ENCODE measurements at regions not wholly inside any gene's neighbourhood (a gene's known extent, or its start where the extent isn't known, plus 50 kb on each side); places are given as distances from the start of the nearest gene placed in this dataset.

DNA sequence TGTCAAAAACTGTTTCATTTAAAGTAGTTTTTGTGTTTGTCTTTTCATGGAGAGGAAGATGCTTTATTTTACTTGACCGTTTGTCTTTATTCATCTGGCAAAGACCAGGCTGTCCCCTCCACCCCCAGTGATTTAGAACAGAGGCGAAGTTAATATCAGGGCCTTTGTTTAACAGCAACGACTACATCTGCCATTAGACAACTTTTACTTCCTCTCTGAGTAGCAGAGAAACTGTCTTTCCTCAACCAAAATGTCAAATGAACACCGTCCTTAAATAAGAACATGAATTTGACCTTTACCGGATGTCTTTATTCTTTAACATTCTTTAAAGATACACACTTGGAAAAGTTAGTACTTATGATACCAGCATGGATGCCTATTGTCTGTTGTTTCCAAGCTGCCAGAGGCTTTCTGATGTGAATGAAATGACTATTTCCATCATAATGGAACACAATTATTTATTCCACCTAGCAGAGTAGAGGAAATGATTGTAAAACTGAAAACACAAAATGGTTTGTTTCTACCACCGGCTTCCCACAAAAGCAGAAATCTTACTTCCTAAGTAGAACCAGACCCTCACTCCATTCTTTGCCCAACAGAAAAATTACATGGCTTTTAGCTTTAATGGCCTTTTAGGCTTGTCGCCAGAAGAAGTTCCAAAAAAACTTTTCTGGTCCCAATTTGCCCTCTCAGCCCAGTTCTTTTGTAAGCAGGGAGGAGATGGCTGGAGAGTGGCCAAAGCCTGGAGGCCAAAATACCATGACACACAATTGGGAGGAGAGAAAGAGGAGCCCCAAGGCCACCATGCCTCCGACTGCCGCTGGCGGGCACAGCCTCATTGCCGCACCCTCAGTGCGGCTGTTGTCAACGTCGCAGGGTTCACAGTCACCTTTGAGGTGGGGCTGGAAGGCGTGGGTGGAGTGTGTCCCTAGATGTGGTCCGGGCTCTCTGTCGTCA, 168.5 kb downstream of the TEX36 start:
- Histone ChIP-seq H3K4me3 (no peak overlapping the region), H3K27ac (no peak overlapping the region), H3K9me3 (no peaks in the 10 kb centered on the region), H3K4me1 (no peaks in the 10 kb centered on the region), H3K36me3 (replicated peaks in 1 of 2; ENCODE audit: insufficient read depth in 1 of 2, low read depth in 2 of 2) (no peaks in the 10 kb centered on the region), H3K27me3 (no peaks in the 10 kb centered on the region)
- WGBS, 2 donors = 79 to 82% methylated on average over 16 to 17 of the region's 17 CpGs
- DNase-seq (no peak), ATAC-seq (no peak)
- intact Hi-C loops (cut with DNase I) = no loop called here
- no peak for TF ChIP-seq POLR2A (IDR thresholded peaks at IDR 0.05)
- TF ChIP-seq, protein P1, sequence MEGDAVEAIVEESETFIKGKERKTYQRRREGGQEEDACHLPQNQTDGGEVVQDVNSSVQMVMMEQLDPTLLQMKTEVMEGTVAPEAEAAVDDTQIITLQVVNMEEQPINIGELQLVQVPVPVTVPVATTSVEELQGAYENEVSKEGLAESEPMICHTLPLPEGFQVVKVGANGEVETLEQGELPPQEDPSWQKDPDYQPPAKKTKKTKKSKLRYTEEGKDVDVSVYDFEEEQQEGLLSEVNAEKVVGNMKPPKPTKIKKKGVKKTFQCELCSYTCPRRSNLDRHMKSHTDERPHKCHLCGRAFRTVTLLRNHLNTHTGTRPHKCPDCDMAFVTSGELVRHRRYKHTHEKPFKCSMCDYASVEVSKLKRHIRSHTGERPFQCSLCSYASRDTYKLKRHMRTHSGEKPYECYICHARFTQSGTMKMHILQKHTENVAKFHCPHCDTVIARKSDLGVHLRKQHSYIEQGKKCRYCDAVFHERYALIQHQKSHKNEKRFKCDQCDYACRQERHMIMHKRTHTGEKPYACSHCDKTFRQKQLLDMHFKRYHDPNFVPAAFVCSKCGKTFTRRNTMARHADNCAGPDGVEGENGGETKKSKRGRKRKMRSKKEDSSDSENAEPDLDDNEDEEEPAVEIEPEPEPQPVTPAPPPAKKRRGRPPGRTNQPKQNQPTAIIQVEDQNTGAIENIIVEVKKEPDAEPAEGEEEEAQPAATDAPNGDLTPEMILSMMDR (IDR thresholded peaks at IDR 0.05) = no peak

DNA sequence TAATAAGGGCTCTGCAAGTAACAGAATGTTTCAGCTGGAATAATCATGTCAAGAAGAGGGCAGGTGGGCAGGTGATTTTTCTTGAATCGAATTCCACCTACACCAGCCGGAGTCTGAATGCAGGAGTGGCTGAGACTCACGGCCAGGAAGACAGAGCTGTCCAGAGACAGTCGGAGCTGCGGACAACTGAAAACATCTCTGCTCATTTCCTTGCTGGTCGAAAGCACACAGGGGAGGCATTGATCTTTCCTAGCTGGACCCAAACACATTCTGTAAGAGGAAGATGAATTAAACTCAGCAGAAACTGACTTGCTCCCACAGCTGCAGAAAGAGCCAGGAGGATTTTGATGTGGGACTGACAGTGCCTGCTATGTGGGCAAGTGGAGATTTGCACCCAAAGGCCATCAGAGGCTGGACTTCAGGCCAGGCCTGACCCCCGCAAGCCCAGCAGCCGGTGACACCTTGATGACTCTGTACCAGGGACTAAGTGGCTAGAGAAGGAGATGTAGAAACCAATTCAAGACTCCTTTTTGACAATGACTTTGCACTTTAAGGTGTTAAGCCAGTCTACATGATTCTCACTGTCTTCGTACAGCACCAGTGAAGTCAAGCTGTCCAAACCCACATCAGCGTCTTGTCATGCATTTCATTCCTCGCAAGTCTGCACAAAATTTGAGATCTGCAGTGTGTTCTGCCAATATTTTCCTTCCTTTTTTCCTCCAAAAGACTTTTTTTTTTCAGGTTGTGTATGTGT, 169.4 kb downstream of the TEX36 start:
- WGBS, 2 donors = 63 to 70% methylated on average over 11 of the region's 11 CpGs
- Histone ChIP-seq H3K36me3 (replicated peaks in 1 of 2; ENCODE audit: insufficient read depth in 1 of 2, low read depth in 2 of 2) (no peaks in the 10 kb centered on the region), H3K4me1 (no peaks in the 10 kb centered on the region), H3K9me3 (no peaks in the 10 kb centered on the region), H3K4me3 (no peak overlapping the region), H3K27me3 (no peaks in the 10 kb centered on the region), H3K27ac (no peak overlapping the region)
- intact Hi-C loops (cut with DNase I) = no loop called here
- ATAC-seq = no peak
- DNase-seq = no peak
- no peak for TF ChIP-seq POLR2A (IDR thresholded peaks at IDR 0.05)

DNA sequence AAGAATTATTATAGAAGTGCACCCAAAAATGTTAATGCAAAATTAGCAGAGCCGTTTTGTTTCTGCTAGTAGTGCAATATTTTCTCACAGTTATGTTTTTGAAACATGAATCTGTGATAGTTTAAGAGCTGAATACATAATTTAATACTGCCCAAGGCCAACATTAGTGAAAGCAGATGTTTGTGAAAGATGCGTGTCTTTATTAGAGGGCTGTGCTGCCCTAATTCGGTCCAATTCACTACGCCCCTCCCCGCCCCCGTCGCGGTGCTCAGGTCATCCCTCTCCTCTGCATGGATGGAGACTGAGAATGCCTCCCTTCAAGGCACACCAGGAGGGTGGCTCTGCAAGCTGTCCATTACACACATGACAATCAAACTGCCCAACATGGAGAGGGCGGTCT, 172.0 kb downstream of the TEX36 start:
- Histone ChIP-seq H3K36me3 (replicated peaks in 1 of 2; ENCODE audit: insufficient read depth in 1 of 2, low read depth in 2 of 2) (no peaks in the 10 kb centered on the region), H3K27ac (no peak overlapping the region), H3K4me3 (no peak overlapping the region), H3K9me3 (no peaks in the 10 kb centered on the region), H3K27me3 (no peaks in the 10 kb centered on the region), H3K4me1 (no peaks in the 10 kb centered on the region)
- 76 to 81% methylated on average over 9 of the region's 9 CpGs for WGBS, 2 donors
- TF ChIP-seq POLR2A (IDR thresholded peaks at IDR 0.05) = no peak
- TF ChIP-seq, protein P1 (IDR thresholded peaks at IDR 0.05) = no peak
- intact Hi-C loops (cut with DNase I) = no loop called here
- ATAC-seq (no peak), DNase-seq (no peak)

DNA sequence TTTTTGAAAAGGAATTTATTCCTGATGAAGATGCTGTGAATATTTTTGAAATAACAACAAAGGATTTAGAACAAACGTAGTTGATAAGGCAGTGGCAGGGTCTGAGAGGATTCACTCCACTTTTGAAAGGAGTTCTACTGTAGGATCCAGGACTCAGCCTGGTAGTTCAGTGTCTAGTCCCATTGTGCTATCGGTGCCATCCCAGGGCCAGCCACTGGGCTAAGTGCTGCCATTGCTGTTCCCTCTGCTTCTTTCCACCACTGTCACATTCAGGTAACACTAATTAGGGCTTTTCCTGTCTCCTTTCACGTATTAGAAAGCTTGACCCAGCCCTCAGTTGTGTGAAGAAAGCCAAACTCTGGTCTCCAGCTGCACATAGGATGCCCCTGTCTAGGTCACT, 177.3 kb downstream of the TEX36 start:
- Histone ChIP-seq H3K27ac (no peak overlapping the region), H3K4me3 (no peak overlapping the region), H3K36me3 (replicated peaks in 1 of 2; ENCODE audit: insufficient read depth in 1 of 2, low read depth in 2 of 2) (no peaks in the 10 kb centered on the region), H3K4me1 (no peaks in the 10 kb centered on the region), H3K27me3 (peaks cover 0 to 7% of the 10 kb centered on the region in 2 donors), H3K9me3 (no peaks in the 10 kb centered on the region)
- ATAC-seq (no peak), DNase-seq (no peak)
- intact Hi-C loops (cut with DNase I) = no loop called here
- TF ChIP-seq, protein P1 (IDR thresholded peaks at IDR 0.05) = no peak
- TF ChIP-seq POLR2A (IDR thresholded peaks at IDR 0.05) = no peak
- WGBS, 2 donors = 63 to 73% methylated on average over 3 of the region's 3 CpGs

DNA sequence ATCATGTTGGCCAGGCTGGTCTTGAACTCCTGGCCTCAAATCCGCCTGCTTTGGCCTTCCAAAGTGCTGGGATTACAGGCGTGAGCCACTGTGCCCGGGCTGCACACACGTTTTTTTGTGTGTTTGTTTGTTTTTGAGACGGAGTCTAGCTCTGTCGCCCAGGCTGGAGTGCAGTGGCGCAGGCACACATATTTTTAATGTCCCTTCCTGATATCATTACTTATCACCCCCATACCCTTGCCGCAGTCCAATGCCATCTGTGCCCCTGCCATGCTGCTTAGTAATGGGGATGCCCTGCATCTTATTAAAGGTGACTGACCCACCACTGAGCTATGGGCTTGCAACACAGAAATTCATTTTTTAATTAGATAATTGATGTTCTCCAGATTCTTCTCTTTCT, 180.7 kb downstream of the TEX36 start:
- Histone ChIP-seq H3K4me1 (no peaks in the 10 kb centered on the region), H3K27ac (no peak overlapping the region), H3K36me3 (replicated peaks in 1 of 2; ENCODE audit: insufficient read depth in 1 of 2, low read depth in 2 of 2) (no peaks in the 10 kb centered on the region), H3K27me3 (peaks cover 0 to 7% of the 10 kb centered on the region in 2 donors), H3K9me3 (no peaks in the 10 kb centered on the region), H3K4me3 (no peak overlapping the region)
- TF ChIP-seq, protein P1 (IDR thresholded peaks at IDR 0.05) = no peak
- no peak for TF ChIP-seq POLR2A (IDR thresholded peaks at IDR 0.05)
- WGBS, 2 donors = 74 to 79% methylated on average over 8 of the region's 8 CpGs
- ATAC-seq (no peak), DNase-seq (no peak)
- intact Hi-C loops (cut with DNase I) = no loop called here
